CD4-positive, alpha-beta memory T cell (primary cell): ENCODE measurements at regions not wholly inside any gene's neighbourhood (a gene's known extent, or its start where the extent isn't known, plus 50 kb on each side); places are given as distances from the start of the nearest gene placed in this dataset.

Experiments used
- CTCF ChIA-PET: fragments of 350-600 bp; sonication (Branson Sonifier 250); formaldehyde crosslinking; loops from one replicate; lab custom pipeline; 2021; ENCODE audit warnings: inconsistent platforms; ENCODE audit not compliant: partially characterized antibody; lab: Charles Lee
- POLR2A ChIA-PET: fragments of 350-600 bp; sonication (Branson Sonifier 250); formaldehyde crosslinking; loops from one replicate; lab custom pipeline; 2021; ENCODE audit not compliant: partially characterized antibody; lab: Charles Lee
- DNase-seq, 5 donors: peaks; one replicate each; pipeline versions ENCODE4 v3.0.0 to v3.0.0-alpha.2; 2020 to 2022; ENCODE audit warnings: mixed read lengths in 1 of 5
- H3K27ac ChIP-seq: one replicate; pipeline ENCODE4 v1.7.0; 2013; ENCODE audit warnings: low read depth, low read length
- H3K27me3 ChIP-seq: 2 replicates; pipeline ENCODE4 v1.7.0; 2013; ENCODE audit warnings: mild to moderate bottlenecking, low read length, moderate library complexity; ENCODE audit not compliant: insufficient read depth
- H3K36me3 ChIP-seq: 2 replicates; pipeline ENCODE4 v1.7.0; 2013; ENCODE audit warnings: mild to moderate bottlenecking, low read length, moderate library complexity; ENCODE audit not compliant: insufficient read depth
- H3K4me1 ChIP-seq: 2 replicates; pipeline ENCODE4 v1.7.0; 2013; ENCODE audit warnings: mild to moderate bottlenecking, low read length, moderate library complexity; ENCODE audit not compliant: insufficient read depth
- H3K4me3 ChIP-seq, 2 donors: one replicate each; pipeline ENCODE4 v1.7.0; 2013; ENCODE audit warnings: low read length in 2 of 2, mild to moderate bottlenecking in 1 of 2
- H3K9me3 ChIP-seq, 2 donors: one replicate each; pipeline ENCODE4 v1.7.0; 2013; ENCODE audit warnings: low read length in 2 of 2, control low read depth in 1 of 2; ENCODE audit not compliant: control insufficient read depth in 1 of 2
- H3K27ac Mint-ChIP-seq, 7 donors: one replicate each; pipeline ENCODE4 v1.8.0; 2020 to 2021; ENCODE audit warnings: mixed read lengths in 7 of 7, mild to moderate bottlenecking in 6 of 7, inconsistent platforms in 3 of 7, moderate library complexity in 3 of 7
- H3K27me3 Mint-ChIP-seq, 2 donors: one replicate each; pipeline ENCODE4 v1.8.0; 2020 to 2021; ENCODE audit warnings: mixed read lengths in 2 of 2
- H3K36me3 Mint-ChIP-seq, 2 donors: one replicate each; pipeline ENCODE4 v1.8.0; 2020 to 2021; ENCODE audit warnings: mixed read lengths in 2 of 2, inconsistent platforms in 1 of 2, mild to moderate bottlenecking in 1 of 2
- H3K4me1 Mint-ChIP-seq, 4 donors: one replicate each; pipeline ENCODE4 v1.8.0; 2020 to 2021; ENCODE audit warnings: mixed read lengths in 4 of 4, mild to moderate bottlenecking in 1 of 4
- H3K4me3 Mint-ChIP-seq, 8 donors: one replicate each; pipeline ENCODE4 v1.8.0; 2020 to 2021; ENCODE audit warnings: mixed read lengths in 8 of 8, mild to moderate bottlenecking in 7 of 8, moderate library complexity in 6 of 8, inconsistent platforms in 3 of 8
- H3K9me3 Mint-ChIP-seq, 8 donors: one replicate each; pipeline ENCODE4 v1.8.0; 2020 to 2021; ENCODE audit warnings: mixed read lengths in 8 of 8, mild to moderate bottlenecking in 5 of 8, inconsistent platforms in 3 of 8, moderate library complexity in 1 of 8
- intact Hi-C: fragments of 100-400 bp; cut with micrococcal nuclease; formaldehyde crosslinking; loops from one replicate; pipeline ENCODE4 v1.15.1; 2023

- Histone ChIP-seq H3K9me3 (no peaks in the 10 kb centered on the region), H3K4me3 (no peak overlapping the region), H3K4me1 (no peaks in the 10 kb centered on the region), H3K27ac (no peak overlapping the region), H3K36me3 (no peaks in the 10 kb centered on the region), H3K27me3 (no peaks in the 10 kb centered on the region)
- DNase-seq = no peak
- Mint-ChIP-seq H3K27ac (no peak overlapping the region), H3K36me3 (no peaks in the 10 kb centered on the region), H3K27me3 (no peaks in the 10 kb centered on the region), H3K4me1 (no peaks in the 10 kb centered on the region), H3K9me3 (peaks cover 0 to 4% (median 0%) of the 10 kb centered on the region in 8 donors), H3K4me3 (no peak overlapping the region)
- intact Hi-C loops = no loop called here
- CTCF ChIA-PET = no interaction called here
- POLR2A ChIA-PET = no interaction called here
These were observed 452.0 kb downstream of the GBA3 start for GRCh38 chr4:23144707-23145106.

GRCh38 chr4:23135792-23136645 lies 443.3 kb downstream of the GBA3 start:
- H3K9me3 Mint-ChIP-seq = no peaks in the 10 kb centered on the region
- Histone ChIP-seq H3K36me3 (no peaks in the 10 kb centered on the region), H3K4me3 (no peak overlapping the region), H3K27me3 (no peaks in the 10 kb centered on the region), H3K9me3 (no peaks in the 10 kb centered on the region), H3K27ac (no peak overlapping the region), H3K4me1 (no peaks in the 10 kb centered on the region)
- ChIA-PET POLR2A (no interaction called here), CTCF (interaction anchor here (0.7 to 2.5 kb wide), 4 partner anchors 9 to 1283 kb away, joined by 3 to 19 read pairs (median 4); no protein-coding TSS in a partner anchor)
- no peak overlapping the region for H3K4me3 Mint-ChIP-seq
- H3K4me1 Mint-ChIP-seq = no peaks in the 10 kb centered on the region
- peak in 4 of 5 donors; percentile 2 to 7 (median 4) for DNase-seq
- no peaks in the 10 kb centered on the region for H3K27me3 Mint-ChIP-seq
- H3K27ac Mint-ChIP-seq = no peak overlapping the region
- H3K36me3 Mint-ChIP-seq = no peaks in the 10 kb centered on the region
- intact Hi-C loops = loop anchor here (10.0 kb wide), 1 partner anchor 579 kb away; no protein-coding TSS in a partner anchor

GRCh38 chr4:23134331-23134730 lies 441.6 kb downstream of the GBA3 start:
- H3K36me3 ChIP-seq = no peaks in the 10 kb centered on the region
- no peak overlapping the region for H3K27ac ChIP-seq
- no peak for DNase-seq
- H3K4me3 Mint-ChIP-seq = no peak overlapping the region
- no peak overlapping the region for H3K4me3 ChIP-seq
- no peaks in the 10 kb centered on the region for H3K4me1 Mint-ChIP-seq
- H3K4me1 ChIP-seq = no peaks in the 10 kb centered on the region
- no peaks in the 10 kb centered on the region for H3K36me3 Mint-ChIP-seq
- intact Hi-C loops = loop anchor here (10.0 kb wide), 1 partner anchor 580 kb away; no protein-coding TSS in a partner anchor
- POLR2A ChIA-PET = interaction anchor here (0.7 kb wide), 1 partner anchor 889 kb away, joined by 3 read pairs; no protein-coding TSS in a partner anchor
- CTCF ChIA-PET = interaction anchor here (0.8 to 2.5 kb wide), 3 partner anchors 8 to 1285 kb away, joined by 3 to 19 read pairs (median 6); no protein-coding TSS in a partner anchor
- H3K9me3 ChIP-seq = no peaks in the 10 kb centered on the region
- no peaks in the 10 kb centered on the region for H3K27me3 Mint-ChIP-seq
- H3K27me3 ChIP-seq = no peaks in the 10 kb centered on the region
- no peak overlapping the region for H3K27ac Mint-ChIP-seq
- H3K9me3 Mint-ChIP-seq = no peaks in the 10 kb centered on the region

GRCh38 chr4:23130845-23131244 lies 438.1 kb downstream of the GBA3 start:
- Histone ChIP-seq H3K9me3 (no peaks in the 10 kb centered on the region), H3K27me3 (no peaks in the 10 kb centered on the region), H3K4me3 (no peak overlapping the region), H3K36me3 (no peaks in the 10 kb centered on the region), H3K27ac (no peak overlapping the region), H3K4me1 (no peaks in the 10 kb centered on the region)
- Mint-ChIP-seq H3K36me3 (no peaks in the 10 kb centered on the region), H3K27me3 (no peaks in the 10 kb centered on the region), H3K27ac (no peak overlapping the region), H3K4me1 (no peaks in the 10 kb centered on the region), H3K4me3 (no peak overlapping the region), H3K9me3 (peaks cover 0 to 2% (median 0%) of the 10 kb centered on the region in 8 donors)
- ChIA-PET POLR2A (no interaction called here), CTCF (interaction anchor here (0.7 to 1.4 kb wide), 2 partner anchors 10 to 571 kb away, joined by 3 to 4 read pairs; no protein-coding TSS in a partner anchor)
- no peak for DNase-seq
- intact Hi-C loops = loop anchor here (10.0 kb wide), 1 partner anchor 584 kb away; no protein-coding TSS in a partner anchor

- no peaks in the 10 kb centered on the region for H3K27me3 Mint-ChIP-seq
- POLR2A ChIA-PET = no interaction called here
- no peaks in the 10 kb centered on the region for H3K36me3 Mint-ChIP-seq
- CTCF ChIA-PET = no interaction called here
- no peaks in the 10 kb centered on the region for H3K4me1 ChIP-seq
- no peaks in the 10 kb centered on the region for H3K4me1 Mint-ChIP-seq
- H3K4me3 Mint-ChIP-seq = no peak overlapping the region
- no peaks in the 10 kb centered on the region for H3K36me3 ChIP-seq
- DNase-seq = no peak
- peaks cover 0 to 7% (median 2%) of the 10 kb centered on the region in 8 donors for H3K9me3 Mint-ChIP-seq
- no peaks in the 10 kb centered on the region for H3K9me3 ChIP-seq
- H3K27me3 ChIP-seq = no peaks in the 10 kb centered on the region
- no peak overlapping the region for H3K4me3 ChIP-seq
- no peak overlapping the region for H3K27ac ChIP-seq
- intact Hi-C loops = no loop called here
- no peak overlapping the region for H3K27ac Mint-ChIP-seq
These were observed 432.4 kb downstream of the GBA3 start for GRCh38 chr4:23125118-23125517.

- Mint-ChIP-seq H3K9me3 (peaks cover 0 to 7% (median 2%) of the 10 kb centered on the region in 8 donors), H3K27me3 (no peaks in the 10 kb centered on the region), H3K27ac (no peak overlapping the region), H3K4me1 (no peaks in the 10 kb centered on the region), H3K36me3 (no peaks in the 10 kb centered on the region), H3K4me3 (no peak overlapping the region)
- POLR2A ChIA-PET = no interaction called here
- DNase-seq = no peak
- intact Hi-C loops = no loop called here
- H3K27ac ChIP-seq = no peak overlapping the region
- H3K9me3 ChIP-seq = no peaks in the 10 kb centered on the region
- CTCF ChIA-PET = no interaction called here
- no peaks in the 10 kb centered on the region for H3K36me3 ChIP-seq
- H3K4me3 ChIP-seq = no peak overlapping the region
- no peaks in the 10 kb centered on the region for H3K4me1 ChIP-seq
- H3K27me3 ChIP-seq = no peaks in the 10 kb centered on the region
These were observed 430.1 kb downstream of the GBA3 start for GRCh38 chr4:23122666-23123400.

- Histone ChIP-seq H3K36me3 (no peaks in the 10 kb centered on the region), H3K4me3 (no peak overlapping the region), H3K27me3 (no peaks in the 10 kb centered on the region), H3K27ac (no peak overlapping the region), H3K9me3 (no peaks in the 10 kb centered on the region), H3K4me1 (no peaks in the 10 kb centered on the region)
- Mint-ChIP-seq H3K36me3 (no peaks in the 10 kb centered on the region), H3K27me3 (peaks cover 0 to 2% of the 10 kb centered on the region in 2 donors), H3K27ac (no peak overlapping the region), H3K4me3 (no peak overlapping the region), H3K9me3 (peaks cover 0 to 9% (median 3%) of the 10 kb centered on the region in 8 donors), H3K4me1 (no peaks in the 10 kb centered on the region)
- DNase-seq = no peak
- intact Hi-C loops = no loop called here
- POLR2A ChIA-PET = no interaction called here
- CTCF ChIA-PET = interaction anchor here (1.4 kb wide), 1 partner anchor 11 kb away, joined by 4 read pairs; no protein-coding TSS in a partner anchor
These were observed 427.6 kb downstream of the GBA3 start for GRCh38 chr4:23120374-23120773.
